Thyroid gland (tissue), 4 donors: ENCODE measurements at regions not wholly inside any gene's neighbourhood (a gene's known extent, or its start where the extent isn't known, plus 50 kb on each side); places are given as distances from the start of the nearest gene placed in this dataset.

Source experiments
- DNase-seq, 2 donors: peaks; one replicate each; pipeline ENCODE4 v3.0.0-alpha.2; 2019
- H3K27ac ChIP-seq, 3 donors: fragments of 200-600 bp; sonication (generic); 1 replicate in 2 of 3; 2 replicates in 1 of 3; pipeline ENCODE4 v1.5.1; 2016 to 2019; ENCODE audit warnings: mild to moderate bottlenecking in 1 of 3, moderate library complexity in 1 of 3
- H3K27me3 ChIP-seq: fragments of 200-600 bp; sonication (generic); one replicate; pipeline ENCODE4 v1.5.1; 2019
- H3K36me3 ChIP-seq, 2 donors: fragments of 200-600 bp; sonication (generic); one replicate each; pipeline ENCODE4 v1.5.1; 2016 to 2019
- H3K4me1 ChIP-seq, 2 donors: fragments of 200-600 bp; sonication (generic); one replicate each; pipeline ENCODE4 v1.5.1; 2017 to 2019
- H3K4me3 ChIP-seq, 3 donors: fragments of 200-600 bp; sonication (generic); replicated peaks in 1 of 3; 1 replicate in 2 of 3; 2 replicates in 1 of 3; pipeline ENCODE4 v1.5.1; 2016; ENCODE audit warnings: mild to moderate bottlenecking in 1 of 3
- H3K9me3 ChIP-seq: fragments of 200-600 bp; sonication (generic); one replicate; pipeline ENCODE4 v1.5.1; 2017
- POLR2A ChIP-seq, 2 donors: fragments of 450-650 bp; IDR thresholded peaks; one replicate each; pipeline ENCODE4 v1.6.1; 2017; ENCODE audit warnings: antibody characterized with exemption in 2 of 2, mild to moderate bottlenecking in 2 of 2, moderate library complexity in 1 of 2
- WGBS, 2 donors: methylation state at CpG; one replicate each; pipeline ENCODE4 v1.1.5; 2017; 5-methylcytosine and 5-hydroxymethylcytosine counted together
- intact Hi-C: fragments of 100-400 bp; cut with DNase I; formaldehyde crosslinking; loops from one replicate; pipeline ENCODE4 v1.15.1; 2023
- TF ChIP-seq, protein P1 (sequence below), 6 experiments: fragments of 200-600 bp in 3 of 6; fragments of 450-650 bp in 3 of 6; sonication (generic) in 3 of 6; IDR thresholded peaks; one replicate each; pipeline ENCODE4 v1.5.1; 2016 to 2019; ENCODE audit warnings: antibody characterized with exemption in 6 of 6, mild to moderate bottlenecking in 2 of 6, inconsistent platforms in 1 of 6, moderate library complexity in 1 of 6

DNA sequence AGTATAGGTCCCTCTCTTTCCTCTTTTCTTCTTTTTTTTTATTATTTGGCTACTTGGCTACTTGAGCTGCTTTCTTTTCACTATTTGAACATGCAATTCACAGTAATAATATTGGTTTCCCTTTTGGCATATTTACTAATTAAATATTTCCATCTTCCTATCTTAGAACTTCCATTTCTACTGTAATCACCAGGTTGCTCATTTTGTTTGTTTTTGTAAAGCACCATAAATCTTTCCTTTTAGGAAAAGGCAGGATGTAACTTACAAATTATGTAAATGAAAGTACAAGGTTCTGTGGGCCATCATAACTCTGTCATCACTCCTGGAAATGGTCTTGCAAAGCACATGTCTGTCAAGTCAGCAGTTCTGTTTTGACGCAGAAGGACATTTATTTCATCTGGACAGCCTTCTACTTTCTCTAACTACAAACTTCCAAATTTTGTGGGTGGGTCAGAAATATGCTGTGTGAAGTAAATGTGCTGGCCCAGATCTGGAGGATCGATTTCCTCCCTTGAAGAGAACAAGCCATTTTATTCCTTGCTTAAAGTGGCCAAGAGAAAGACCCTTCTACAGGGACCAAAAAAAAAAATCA lies 71.7 kb upstream of the TNFSF18 start:
- Histone ChIP-seq H3K27ac (peak overlapping the region in 1 of 3 donors; percentile 67), H3K9me3 (no peaks in the 10 kb centered on the region), H3K27me3 (no peaks in the 10 kb centered on the region), H3K36me3 (no peaks in the 10 kb centered on the region), H3K4me3 (no peak overlapping the region), H3K4me1 (peaks cover 13 to 17% of the 10 kb centered on the region in 2 donors)
- no peak for DNase-seq
- TF ChIP-seq, protein P1, sequence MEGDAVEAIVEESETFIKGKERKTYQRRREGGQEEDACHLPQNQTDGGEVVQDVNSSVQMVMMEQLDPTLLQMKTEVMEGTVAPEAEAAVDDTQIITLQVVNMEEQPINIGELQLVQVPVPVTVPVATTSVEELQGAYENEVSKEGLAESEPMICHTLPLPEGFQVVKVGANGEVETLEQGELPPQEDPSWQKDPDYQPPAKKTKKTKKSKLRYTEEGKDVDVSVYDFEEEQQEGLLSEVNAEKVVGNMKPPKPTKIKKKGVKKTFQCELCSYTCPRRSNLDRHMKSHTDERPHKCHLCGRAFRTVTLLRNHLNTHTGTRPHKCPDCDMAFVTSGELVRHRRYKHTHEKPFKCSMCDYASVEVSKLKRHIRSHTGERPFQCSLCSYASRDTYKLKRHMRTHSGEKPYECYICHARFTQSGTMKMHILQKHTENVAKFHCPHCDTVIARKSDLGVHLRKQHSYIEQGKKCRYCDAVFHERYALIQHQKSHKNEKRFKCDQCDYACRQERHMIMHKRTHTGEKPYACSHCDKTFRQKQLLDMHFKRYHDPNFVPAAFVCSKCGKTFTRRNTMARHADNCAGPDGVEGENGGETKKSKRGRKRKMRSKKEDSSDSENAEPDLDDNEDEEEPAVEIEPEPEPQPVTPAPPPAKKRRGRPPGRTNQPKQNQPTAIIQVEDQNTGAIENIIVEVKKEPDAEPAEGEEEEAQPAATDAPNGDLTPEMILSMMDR (IDR thresholded peaks at IDR 0.05): no peak
- no peak for TF ChIP-seq POLR2A (IDR thresholded peaks at IDR 0.05)
- intact Hi-C loops: no loop called here
- 54 to 70% methylated on average over 2 of the region's 2 CpGs for WGBS, 2 donors

- H3K4me3 ChIP-seq: no peak overlapping the region
- DNase-seq: no peak
- WGBS, 2 donors: 82 to 84% methylated on average over 2 of the region's 2 CpGs
- no peaks in the 10 kb centered on the region for H3K9me3 ChIP-seq
- peaks cover 12 to 14% of the 10 kb centered on the region in 2 donors for H3K4me1 ChIP-seq
- intact Hi-C loops: no loop called here
- no peak overlapping the region for H3K27ac ChIP-seq
- TF ChIP-seq POLR2A (IDR thresholded peaks at IDR 0.05): no peak
- TF ChIP-seq, protein P1 (IDR thresholded peaks at IDR 0.05): no peak
- H3K27me3 ChIP-seq: no peaks in the 10 kb centered on the region
- H3K36me3 ChIP-seq: no peaks in the 10 kb centered on the region
Measured at GRCh38 chr1:173118404-173118803, 67.7 kb upstream of the TNFSF18 start.

DNA sequence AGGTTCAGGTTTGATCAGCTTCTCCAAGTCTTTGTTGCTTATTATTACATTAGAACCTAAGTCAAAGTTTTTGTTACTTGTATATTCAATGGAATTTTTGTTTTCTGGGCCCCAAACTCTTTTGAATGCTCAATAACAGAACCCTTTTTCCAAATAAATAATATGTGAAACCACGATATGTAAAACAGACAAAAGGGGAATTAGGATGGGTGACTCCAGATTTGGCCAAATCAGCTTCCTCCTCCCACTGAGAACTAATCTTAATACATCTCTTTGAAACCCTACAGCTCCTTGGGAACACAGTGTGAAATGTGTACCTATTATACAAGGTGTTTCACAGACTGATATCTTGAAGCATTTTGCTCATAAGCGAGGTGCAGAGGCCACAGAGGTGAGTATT lies 67.0 kb upstream of the TNFSF18 start:
- WGBS, 2 donors: 93 to 95% methylated on average over 2 of the region's 2 CpGs

DNA sequence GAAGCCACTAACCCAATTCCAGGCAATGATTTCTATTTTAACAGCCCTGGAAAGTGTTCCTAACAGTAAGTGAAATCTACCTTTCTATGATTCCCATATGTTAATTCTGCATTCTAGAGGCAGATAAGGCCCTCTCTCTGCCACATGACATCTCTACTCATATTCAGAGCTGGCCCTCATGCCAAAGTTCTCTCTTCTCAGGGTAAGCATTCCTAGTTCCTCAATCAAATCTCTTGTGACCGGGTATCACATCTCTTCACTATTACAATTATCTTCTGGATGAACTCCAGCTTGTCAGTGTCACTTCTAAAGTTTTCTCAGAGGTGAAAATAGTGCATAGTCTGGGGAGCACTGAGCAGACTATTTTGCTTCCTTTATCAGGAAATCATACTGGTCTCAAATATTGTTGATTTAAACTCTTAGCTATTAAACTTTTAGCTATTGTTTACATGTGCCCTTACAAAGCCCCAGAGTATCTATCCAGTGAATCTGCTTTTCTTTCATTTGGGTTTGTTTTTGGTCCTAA lies 66.4 kb upstream of the TNFSF18 start:
- TF ChIP-seq, protein P1 (IDR thresholded peaks at IDR 0.05): no peak
- no peak for TF ChIP-seq POLR2A (IDR thresholded peaks at IDR 0.05)
- Histone ChIP-seq H3K27me3 (no peaks in the 10 kb centered on the region), H3K36me3 (no peaks in the 10 kb centered on the region), H3K4me3 (no peak overlapping the region), H3K4me1 (peaks cover 0 to 1% of the 10 kb centered on the region in 2 donors), H3K9me3 (no peaks in the 10 kb centered on the region), H3K27ac (no peak overlapping the region)
- intact Hi-C loops: no loop called here
- WGBS, 2 donors: 70% methylated on average over 1 of the region's 1 CpG
- no peak for DNase-seq

More for the DNA sequence above, 67.0 kb upstream of the TNFSF18 start:
- no peaks in the 10 kb centered on the region for H3K9me3 ChIP-seq
- no peaks in the 10 kb centered on the region for H3K36me3 ChIP-seq
- TF ChIP-seq, protein P1 (IDR thresholded peaks at IDR 0.05): no peak
- no peak for TF ChIP-seq POLR2A (IDR thresholded peaks at IDR 0.05)
- H3K4me3 ChIP-seq: no peak overlapping the region
- no peak overlapping the region for H3K27ac ChIP-seq
- intact Hi-C loops: no loop called here
- DNase-seq: no peak
- peaks cover 5 to 7% of the 10 kb centered on the region in 2 donors for H3K4me1 ChIP-seq
- no peaks in the 10 kb centered on the region for H3K27me3 ChIP-seq

DNA sequence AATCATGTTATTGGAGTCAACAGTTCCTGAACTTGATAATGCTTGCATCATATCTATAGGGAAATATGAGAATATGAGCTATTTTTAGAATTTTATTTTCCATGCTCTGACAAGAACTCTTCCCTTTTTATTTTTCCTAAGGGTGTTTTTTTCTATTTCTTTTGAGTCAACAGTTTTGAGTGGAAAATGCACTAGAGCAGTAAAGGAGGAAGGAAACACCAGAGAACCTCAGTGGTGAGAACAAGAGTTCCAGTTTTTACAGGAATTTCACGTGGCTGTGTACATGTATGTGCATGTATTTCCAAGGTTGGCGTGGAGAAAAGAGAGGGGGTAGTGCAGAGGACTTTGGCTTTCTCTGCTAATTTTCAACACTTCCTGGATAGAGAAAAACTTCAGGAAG lies 63.6 kb upstream of the TNFSF18 start:
- no peak for TF ChIP-seq POLR2A (IDR thresholded peaks at IDR 0.05)
- TF ChIP-seq, protein P1 (IDR thresholded peaks at IDR 0.05): no peak
- H3K4me1 ChIP-seq: no peaks in the 10 kb centered on the region
- no peak for DNase-seq
- H3K4me3 ChIP-seq: no peak overlapping the region
- H3K27me3 ChIP-seq: no peaks in the 10 kb centered on the region
- no peaks in the 10 kb centered on the region for H3K9me3 ChIP-seq
- H3K36me3 ChIP-seq: no peaks in the 10 kb centered on the region
- no peak overlapping the region for H3K27ac ChIP-seq
- intact Hi-C loops: no loop called here
- WGBS, 2 donors: 66 to 67% methylated on average over 2 of the region's 2 CpGs
